ENCODE measurements at regions not wholly inside any gene's neighbourhood (a gene's known extent, or its start where the extent isn't known, plus 50 kb on each side); places are given as distances from the start of the nearest gene placed in this dataset.

GRCh38 chr17:65360961-65361552, 200.4 kb downstream of the AXIN2 start:
- H3K9me3 ChIP-seq (ENCODE audit: control insufficient read depth, insufficient read depth, low read length), result no peaks in the 10 kb centered on the region
- H3K27me3 ChIP-seq (ENCODE audit: control insufficient read depth, insufficient read depth, low read length), result no peaks in the 10 kb centered on the region
- H3K4me3 ChIP-seq (ENCODE audit: low read depth, low read length), result no peak overlapping the region
- H3K27ac ChIP-seq (ENCODE audit: low read depth, low read length), result no peak overlapping the region
- WGBS (ENCODE audit: insufficient coverage), result 71% methylated on average over 10 of the region's 14 CpGs
- H3K4me1 ChIP-seq (ENCODE audit: control insufficient read depth, insufficient read depth, low read length), result peaks cover 3% of the 10 kb centered on the region
- H3K36me3 ChIP-seq (ENCODE audit: control insufficient read depth, insufficient read depth, low read length), result no peaks in the 10 kb centered on the region
- DNase-seq (ENCODE audit: low read depth in 4 of 6, low spot score in 6 of 6), result no peak

GRCh38 chr17:65359016-65359415, 202.4 kb downstream of the AXIN2 start:
- no peak for DNase-seq (ENCODE audit: low read depth in 4 of 6, low spot score in 6 of 6)
- H3K9me3 ChIP-seq (ENCODE audit: control insufficient read depth, insufficient read depth, low read length), result no peaks in the 10 kb centered on the region

GRCh38 chr17:65356536-65356935, 204.9 kb downstream of the AXIN2 start:
- Histone ChIP-seq H3K27ac (ENCODE audit: low read depth, low read length) (no peak overlapping the region), H3K4me1 (ENCODE audit: control insufficient read depth, insufficient read depth, low read length) (peaks cover 3% of the 10 kb centered on the region), H3K36me3 (ENCODE audit: control insufficient read depth, insufficient read depth, low read length) (no peaks in the 10 kb centered on the region), H3K27me3 (ENCODE audit: control insufficient read depth, insufficient read depth, low read length) (no peaks in the 10 kb centered on the region), H3K9me3 (ENCODE audit: control insufficient read depth, insufficient read depth, low read length) (no peaks in the 10 kb centered on the region), H3K4me3 (ENCODE audit: low read depth, low read length) (no peak overlapping the region)
- DNase-seq (ENCODE audit: low read depth in 4 of 6, low spot score in 6 of 6), result peak in 1 of 6 donors; percentile 52
- WGBS (ENCODE audit: insufficient coverage), result 72% methylated on average over 2 of the region's 5 CpGs

More at GRCh38 chr17:65359016-65359415, 202.4 kb downstream of the AXIN2 start:
- H3K4me1 ChIP-seq (ENCODE audit: control insufficient read depth, insufficient read depth, low read length), result peaks cover 3% of the 10 kb centered on the region
- WGBS (ENCODE audit: insufficient coverage), result 88% methylated on average over 2 of the region's 3 CpGs
- H3K27me3 ChIP-seq (ENCODE audit: control insufficient read depth, insufficient read depth, low read length), result no peaks in the 10 kb centered on the region
- H3K27ac ChIP-seq (ENCODE audit: low read depth, low read length), result no peak overlapping the region
- H3K36me3 ChIP-seq (ENCODE audit: control insufficient read depth, insufficient read depth, low read length), result no peaks in the 10 kb centered on the region
- no peak overlapping the region for H3K4me3 ChIP-seq (ENCODE audit: low read depth, low read length)

GRCh38 chr17:65355246-65355645, 206.2 kb downstream of the AXIN2 start:
- 80% methylated on average over 1 of the region's 4 CpGs for WGBS (ENCODE audit: insufficient coverage)
- H3K4me1 ChIP-seq (ENCODE audit: control insufficient read depth, insufficient read depth, low read length), result no peaks in the 10 kb centered on the region
- H3K4me3 ChIP-seq (ENCODE audit: low read depth, low read length), result no peak overlapping the region
- H3K36me3 ChIP-seq (ENCODE audit: control insufficient read depth, insufficient read depth, low read length), result no peaks in the 10 kb centered on the region
- no peak for DNase-seq (ENCODE audit: low read depth in 4 of 6, low spot score in 6 of 6)
- no peaks in the 10 kb centered on the region for H3K27me3 ChIP-seq (ENCODE audit: control insufficient read depth, insufficient read depth, low read length)
- no peaks in the 10 kb centered on the region for H3K9me3 ChIP-seq (ENCODE audit: control insufficient read depth, insufficient read depth, low read length)
- H3K27ac ChIP-seq (ENCODE audit: low read depth, low read length), result no peak overlapping the region

GRCh38 chr17:65349916-65350315, 211.5 kb downstream of the AXIN2 start:
- Histone ChIP-seq H3K36me3 (ENCODE audit: control insufficient read depth, insufficient read depth, low read length) (no peaks in the 10 kb centered on the region), H3K4me1 (ENCODE audit: control insufficient read depth, insufficient read depth, low read length) (peaks cover 12% of the 10 kb centered on the region), H3K27ac (ENCODE audit: low read depth, low read length) (no peak overlapping the region), H3K9me3 (ENCODE audit: control insufficient read depth, insufficient read depth, low read length) (no peaks in the 10 kb centered on the region), H3K27me3 (ENCODE audit: control insufficient read depth, insufficient read depth, low read length) (no peaks in the 10 kb centered on the region), H3K4me3 (ENCODE audit: low read depth, low read length) (no peak overlapping the region)
- DNase-seq (ENCODE audit: low read depth in 4 of 6, low spot score in 6 of 6), result no peak
- WGBS (ENCODE audit: insufficient coverage), result 100% methylated on average over 1 of the region's 1 CpG

- peak overlapping the region; percentile 57 for H3K27ac ChIP-seq (ENCODE audit: low read depth, low read length)
- peak in 1 of 6 donors; percentile 65 for DNase-seq (ENCODE audit: low read depth in 4 of 6, low spot score in 6 of 6)
- WGBS (ENCODE audit: insufficient coverage), result 72% methylated on average over 2 of the region's 2 CpGs
- no peaks in the 10 kb centered on the region for H3K9me3 ChIP-seq (ENCODE audit: control insufficient read depth, insufficient read depth, low read length)
- no peaks in the 10 kb centered on the region for H3K36me3 ChIP-seq (ENCODE audit: control insufficient read depth, insufficient read depth, low read length)
- H3K4me1 ChIP-seq (ENCODE audit: control insufficient read depth, insufficient read depth, low read length), result peaks cover 12% of the 10 kb centered on the region
- no peak overlapping the region for H3K4me3 ChIP-seq (ENCODE audit: low read depth, low read length)
- H3K27me3 ChIP-seq (ENCODE audit: control insufficient read depth, insufficient read depth, low read length), result no peaks in the 10 kb centered on the region
Measured at GRCh38 chr17:65346166-65346565, 209.0 kb downstream of the RGS9 start.

- H3K9me3 ChIP-seq (ENCODE audit: control insufficient read depth, insufficient read depth, low read length), result no peaks in the 10 kb centered on the region
- DNase-seq (ENCODE audit: low read depth in 4 of 6, low spot score in 6 of 6), result peak in 1 of 6 donors; percentile 55
- H3K4me1 ChIP-seq (ENCODE audit: control insufficient read depth, insufficient read depth, low read length), result peaks cover 12% of the 10 kb centered on the region
- peak overlapping the region; percentile 57 for H3K27ac ChIP-seq (ENCODE audit: low read depth, low read length)
- H3K36me3 ChIP-seq (ENCODE audit: control insufficient read depth, insufficient read depth, low read length), result no peaks in the 10 kb centered on the region
- no peak overlapping the region for H3K4me3 ChIP-seq (ENCODE audit: low read depth, low read length)
- H3K27me3 ChIP-seq (ENCODE audit: control insufficient read depth, insufficient read depth, low read length), result no peaks in the 10 kb centered on the region
- 74% methylated on average over 4 of the region's 15 CpGs for WGBS (ENCODE audit: insufficient coverage)
Measured at GRCh38 chr17:65345261-65346005, 208.3 kb downstream of the RGS9 start.

- H3K27me3 ChIP-seq (ENCODE audit: control insufficient read depth, insufficient read depth, low read length), result no peaks in the 10 kb centered on the region
- no peak overlapping the region for H3K27ac ChIP-seq (ENCODE audit: low read depth, low read length)
- H3K9me3 ChIP-seq (ENCODE audit: control insufficient read depth, insufficient read depth, low read length), result peaks cover 1% of the 10 kb centered on the region
- no peaks in the 10 kb centered on the region for H3K36me3 ChIP-seq (ENCODE audit: control insufficient read depth, insufficient read depth, low read length)
- peaks cover 4% of the 10 kb centered on the region for H3K4me1 ChIP-seq (ENCODE audit: control insufficient read depth, insufficient read depth, low read length)
- H3K4me3 ChIP-seq (ENCODE audit: low read depth, low read length), result no peak overlapping the region
- DNase-seq (ENCODE audit: low read depth in 4 of 6, low spot score in 6 of 6), result no peak
Measured at GRCh38 chr17:65340401-65340800, 203.2 kb downstream of the RGS9 start.

GRCh38 chr17:65334406-65334805, 197.2 kb downstream of the RGS9 start:
- peaks cover 1% of the 10 kb centered on the region for H3K9me3 ChIP-seq (ENCODE audit: control insufficient read depth, insufficient read depth, low read length)
- H3K27me3 ChIP-seq (ENCODE audit: control insufficient read depth, insufficient read depth, low read length), result no peaks in the 10 kb centered on the region
- H3K36me3 ChIP-seq (ENCODE audit: control insufficient read depth, insufficient read depth, low read length), result no peaks in the 10 kb centered on the region
- H3K4me1 ChIP-seq (ENCODE audit: control insufficient read depth, insufficient read depth, low read length), result no peaks in the 10 kb centered on the region
- peak in 3 of 6 donors; percentile 5 to 90 (median 11) for DNase-seq (ENCODE audit: low read depth in 4 of 6, low spot score in 6 of 6)
- no peak overlapping the region for H3K4me3 ChIP-seq (ENCODE audit: low read depth, low read length)
- WGBS (ENCODE audit: insufficient coverage), result 87% methylated on average over 3 of the region's 6 CpGs
- no peak overlapping the region for H3K27ac ChIP-seq (ENCODE audit: low read depth, low read length)

- 100% methylated on average over 1 of the region's 3 CpGs for WGBS (ENCODE audit: insufficient coverage)
- DNase-seq (ENCODE audit: low read depth in 4 of 6, low spot score in 6 of 6), result no peak
- H3K27me3 ChIP-seq (ENCODE audit: control insufficient read depth, insufficient read depth, low read length), result no peaks in the 10 kb centered on the region
- H3K4me1 ChIP-seq (ENCODE audit: control insufficient read depth, insufficient read depth, low read length), result no peaks in the 10 kb centered on the region
- H3K9me3 ChIP-seq (ENCODE audit: control insufficient read depth, insufficient read depth, low read length), result no peaks in the 10 kb centered on the region
- H3K27ac ChIP-seq (ENCODE audit: low read depth, low read length), result no peak overlapping the region
- H3K4me3 ChIP-seq (ENCODE audit: low read depth, low read length), result no peak overlapping the region
- no peaks in the 10 kb centered on the region for H3K36me3 ChIP-seq (ENCODE audit: control insufficient read depth, insufficient read depth, low read length)
Measured at GRCh38 chr17:65332779-65333178, 195.6 kb downstream of the RGS9 start.

Data from spinal cord (tissue), 9 donors.